ENCODE measurements at regions not wholly inside any gene's neighbourhood (a gene's known extent, or its start where the extent isn't known, plus 50 kb on each side); places are given as distances from the start of the nearest gene placed in this dataset.

DNA sequence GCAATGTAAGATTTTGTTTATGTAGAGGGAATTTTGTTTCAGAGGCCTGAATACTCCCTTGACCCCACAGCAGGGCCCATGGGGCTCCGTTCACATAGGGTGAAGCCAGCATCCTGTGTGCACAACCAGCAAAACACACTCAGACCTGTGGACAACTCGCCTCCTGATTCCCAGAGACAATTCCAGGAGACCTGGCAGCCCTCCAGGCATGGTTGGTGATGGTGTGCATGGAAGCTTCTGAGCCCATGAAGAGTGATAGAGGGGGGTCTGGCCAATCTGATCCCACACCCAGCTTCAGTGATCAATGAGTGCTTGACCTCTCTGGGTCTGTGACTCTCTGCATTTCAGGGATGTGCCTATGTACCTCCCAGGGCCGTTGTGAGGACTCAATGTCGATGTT lies 91.0 kb upstream of the RAB6C start:
- H2AFZ ChIP-seq (ENCODE audit: control insufficient read depth, low read length), result no peak overlapping the region
- H3K79me2 ChIP-seq (ENCODE audit: control insufficient read depth, insufficient read depth, low read length), result no peaks in the 10 kb centered on the region
- no peaks in the 10 kb centered on the region for H3K9me1 ChIP-seq (ENCODE audit: control insufficient read depth, extremely low read depth, insufficient read depth, low read length)
- TF ChIP-seq, protein P1, sequence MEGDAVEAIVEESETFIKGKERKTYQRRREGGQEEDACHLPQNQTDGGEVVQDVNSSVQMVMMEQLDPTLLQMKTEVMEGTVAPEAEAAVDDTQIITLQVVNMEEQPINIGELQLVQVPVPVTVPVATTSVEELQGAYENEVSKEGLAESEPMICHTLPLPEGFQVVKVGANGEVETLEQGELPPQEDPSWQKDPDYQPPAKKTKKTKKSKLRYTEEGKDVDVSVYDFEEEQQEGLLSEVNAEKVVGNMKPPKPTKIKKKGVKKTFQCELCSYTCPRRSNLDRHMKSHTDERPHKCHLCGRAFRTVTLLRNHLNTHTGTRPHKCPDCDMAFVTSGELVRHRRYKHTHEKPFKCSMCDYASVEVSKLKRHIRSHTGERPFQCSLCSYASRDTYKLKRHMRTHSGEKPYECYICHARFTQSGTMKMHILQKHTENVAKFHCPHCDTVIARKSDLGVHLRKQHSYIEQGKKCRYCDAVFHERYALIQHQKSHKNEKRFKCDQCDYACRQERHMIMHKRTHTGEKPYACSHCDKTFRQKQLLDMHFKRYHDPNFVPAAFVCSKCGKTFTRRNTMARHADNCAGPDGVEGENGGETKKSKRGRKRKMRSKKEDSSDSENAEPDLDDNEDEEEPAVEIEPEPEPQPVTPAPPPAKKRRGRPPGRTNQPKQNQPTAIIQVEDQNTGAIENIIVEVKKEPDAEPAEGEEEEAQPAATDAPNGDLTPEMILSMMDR (optimal IDR thresholded peaks at IDR 0.05 in 1 of 3, IDR thresholded peaks at IDR 0.05 in 1 of 3, conservative IDR thresholded peaks at IDR 0.05 in 1 of 3; ENCODE audit: extremely low read depth in 1 of 3, insufficient read depth in 2 of 3, low read length in 3 of 3), result no peak
- TF ChIP-seq EZH2 (IDR thresholded peaks at IDR 0.05; ENCODE audit: low read length), result no peak
- no peaks in the 10 kb centered on the region for H3K36me3 ChIP-seq (ENCODE audit: control insufficient read depth in 2 of 2, extremely low read depth in 1 of 2, insufficient read depth in 2 of 2, low read length in 2 of 2)
- no peak overlapping the region for H3K9ac ChIP-seq (ENCODE audit: control insufficient read depth, extremely low read depth, insufficient read depth, low read length)
- no peaks in the 10 kb centered on the region for H3K9me3 ChIP-seq (ENCODE audit: control insufficient read depth, low read depth, low read length)
- no peak for DNase-seq (ENCODE audit: low read depth, low spot score)
- H3K4me1 ChIP-seq (ENCODE audit: control insufficient read depth, extremely low read depth, insufficient read depth, low read length), result no peaks in the 10 kb centered on the region
- dilution Hi-C loops (cut with MboI; ENCODE audit: extremely low pct_ligation_motif_present, low sequenced_read_pairs), result no loop called here
- H3K27ac ChIP-seq (ENCODE audit: control insufficient read depth, insufficient read depth, low read length), result no peak overlapping the region
- H3K4me2 ChIP-seq (ENCODE audit: control insufficient read depth, extremely low read depth, insufficient read depth, low read depth, low read length), result no peak overlapping the region
- no peak for FAIRE-seq
- no peaks in the 10 kb centered on the region for H4K20me1 ChIP-seq (ENCODE audit: control insufficient read depth, extremely low read depth, insufficient read depth, low read length)
- H3K4me3 ChIP-seq (ENCODE audit: control insufficient read depth in 2 of 3, extremely low read depth in 1 of 3, insufficient read depth in 2 of 3, low read depth in 1 of 3, low read length in 3 of 3), result no peak overlapping the region
- H3K27me3 ChIP-seq (ENCODE audit: control insufficient read depth, extremely low read depth, insufficient read depth, low read length), result peaks cover 3% of the 10 kb centered on the region

DNA sequence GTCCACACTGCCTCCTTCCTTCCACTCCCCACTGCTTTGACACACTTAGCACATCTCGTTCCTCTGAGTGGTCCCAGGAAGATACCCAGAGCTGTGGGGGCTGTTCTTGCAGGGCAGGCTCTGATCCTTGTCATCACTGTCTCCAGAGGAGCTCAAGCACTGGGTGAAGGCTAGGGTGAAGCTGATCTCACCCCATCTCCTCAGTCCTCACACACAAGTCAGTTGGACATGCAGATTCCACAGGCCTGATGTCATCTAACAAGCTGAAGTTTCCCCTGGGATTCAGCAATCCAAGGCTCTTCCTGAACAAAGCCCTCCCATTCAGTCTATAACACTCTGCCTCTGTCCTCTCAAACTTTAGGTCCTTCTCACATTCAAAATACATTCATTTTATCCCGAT lies 90.6 kb upstream of the RAB6C start:
- H2AFZ ChIP-seq (ENCODE audit: control insufficient read depth, low read length), result no peak overlapping the region
- H3K9me3 ChIP-seq (ENCODE audit: control insufficient read depth, low read depth, low read length), result no peaks in the 10 kb centered on the region
- no peak for DNase-seq (ENCODE audit: low read depth, low spot score)
- H3K79me2 ChIP-seq (ENCODE audit: control insufficient read depth, insufficient read depth, low read length), result no peaks in the 10 kb centered on the region
- no peak for FAIRE-seq
- H3K4me3 ChIP-seq (ENCODE audit: control insufficient read depth in 2 of 3, extremely low read depth in 1 of 3, insufficient read depth in 2 of 3, low read depth in 1 of 3, low read length in 3 of 3), result no peak overlapping the region
- H3K4me1 ChIP-seq (ENCODE audit: control insufficient read depth, extremely low read depth, insufficient read depth, low read length), result no peaks in the 10 kb centered on the region
- TF ChIP-seq, protein P1 (optimal IDR thresholded peaks at IDR 0.05 in 1 of 3, IDR thresholded peaks at IDR 0.05 in 1 of 3, conservative IDR thresholded peaks at IDR 0.05 in 1 of 3; ENCODE audit: extremely low read depth in 1 of 3, insufficient read depth in 2 of 3, low read length in 3 of 3), result no peak
- TF ChIP-seq EZH2 (IDR thresholded peaks at IDR 0.05; ENCODE audit: low read length), result no peak
- no peak overlapping the region for H3K9ac ChIP-seq (ENCODE audit: control insufficient read depth, extremely low read depth, insufficient read depth, low read length)
- dilution Hi-C loops (cut with MboI; ENCODE audit: extremely low pct_ligation_motif_present, low sequenced_read_pairs), result no loop called here
- no peaks in the 10 kb centered on the region for H4K20me1 ChIP-seq (ENCODE audit: control insufficient read depth, extremely low read depth, insufficient read depth, low read length)
- no peak overlapping the region for H3K27ac ChIP-seq (ENCODE audit: control insufficient read depth, insufficient read depth, low read length)
- H3K9me1 ChIP-seq (ENCODE audit: control insufficient read depth, extremely low read depth, insufficient read depth, low read length), result no peaks in the 10 kb centered on the region
- H3K36me3 ChIP-seq (ENCODE audit: control insufficient read depth in 2 of 2, extremely low read depth in 1 of 2, insufficient read depth in 2 of 2, low read length in 2 of 2), result no peaks in the 10 kb centered on the region
- H3K4me2 ChIP-seq (ENCODE audit: control insufficient read depth, extremely low read depth, insufficient read depth, low read depth, low read length), result no peak overlapping the region
- H3K27me3 ChIP-seq (ENCODE audit: control insufficient read depth, extremely low read depth, insufficient read depth, low read length), result peaks cover 3% of the 10 kb centered on the region
